GM21737 (cell line): ENCODE measurements at regions not wholly inside any gene's neighbourhood (a gene's known extent, or its start where the extent isn't known, plus 50 kb on each side); places are given as distances from the start of the nearest gene placed in this dataset.
A peak's percentile ranks its signal among the peaks of the same experiment; 100 is the strongest.
"Not testable (repeated sequence)": the region's sequence is repeated elsewhere in the genome, so short reads cannot be mapped to it uniquely, and the experiment has no call there.

Experiments used
- ATAC-seq: cut with Tn5 transposase; IDR thresholded peaks from one replicate; pipeline ENCODE4 v1.9.1; 2021; ENCODE audit warnings: mild to moderate bottlenecking, moderate library complexity; ENCODE audit not compliant: unreplicated experiment

- ATAC-seq, result peak; percentile 62
Observed at GRCh38 chr10:64275774-64276173, 754.6 kb downstream of the REEP3 start.

GRCh38 chr10:64277536-64277935 lies 756.3 kb downstream of the REEP3 start:
- no peak for ATAC-seq

GRCh38 chr10:64283621-64284020 lies 762.4 kb downstream of the REEP3 start:
- ATAC-seq, result no peak

- ATAC-seq, result no peak
Observed at GRCh38 chr10:64286533-64286932, 765.3 kb downstream of the REEP3 start.

- ATAC-seq, result no peak
Observed at GRCh38 chr10:64288404-64288803, 767.2 kb downstream of the REEP3 start.

- no peak for ATAC-seq
Observed at GRCh38 chr10:64303566-64303965, 782.4 kb downstream of the REEP3 start.

GRCh38 chr10:64306729-64307327 lies 785.6 kb downstream of the REEP3 start:
- ATAC-seq, result no peak

- no peak for ATAC-seq
Observed at GRCh38 chr10:64312876-64313275, 791.7 kb downstream of the REEP3 start.

GRCh38 chr10:64313967-64314366 lies 792.8 kb downstream of the REEP3 start:
- no peak for ATAC-seq

GRCh38 chr10:64316416-64316815 lies 795.2 kb downstream of the REEP3 start:
- no peak for ATAC-seq

- ATAC-seq, result no peak
Observed at GRCh38 chr10:64316833-64317232, 795.6 kb downstream of the REEP3 start.

- ATAC-seq, result no peak
Observed at GRCh38 chr10:64320448-64320847, 799.2 kb downstream of the REEP3 start.

- no peak for ATAC-seq
Observed at GRCh38 chr10:64329510-64329909, 808.3 kb downstream of the REEP3 start.

GRCh38 chr10:64332551-64332950 lies 811.4 kb downstream of the REEP3 start:
- ATAC-seq, result no peak

- no peak for ATAC-seq
Observed at GRCh38 chr10:64334084-64334483, 812.9 kb downstream of the REEP3 start.

- no peak for ATAC-seq
Observed at GRCh38 chr10:64344211-64344610, 823.0 kb downstream of the REEP3 start.

- no peak for ATAC-seq
Observed at GRCh38 chr10:64345856-64346255, 824.7 kb downstream of the REEP3 start.

GRCh38 chr10:64346389-64346788 lies 825.2 kb downstream of the REEP3 start:
- no peak for ATAC-seq

GRCh38 chr10:64350665-64351064 lies 829.5 kb downstream of the REEP3 start:
- ATAC-seq, result no peak

- no peak for ATAC-seq
Observed at GRCh38 chr10:64358907-64359306, 837.7 kb downstream of the REEP3 start.

- not testable (repeated sequence) for ATAC-seq
Observed at GRCh38 chr10:64360240-64360639, 839.0 kb downstream of the REEP3 start.

GRCh38 chr10:64363687-64364086 lies 842.5 kb downstream of the REEP3 start:
- ATAC-seq, result no peak

GRCh38 chr10:64365663-64366062 lies 844.5 kb downstream of the REEP3 start:
- no peak for ATAC-seq
